Breast epithelium (tissue), 4 donors: ENCODE measurements at regions not wholly inside any gene's neighbourhood (a gene's known extent, or its start where the extent isn't known, plus 50 kb on each side); places are given as distances from the start of the nearest gene placed in this dataset.

Experiments used
- DNase-seq, 2 donors: peaks; one replicate each; pipeline ENCODE4 v3.0.0-alpha.2; 2019; ENCODE audit warnings: low spot score in 2 of 2
- H3K27ac ChIP-seq, 2 donors: fragments of 200-600 bp; sonication (generic) in 1 of 2; one replicate each; pipeline ENCODE4 v1.5.1; 2016 to 2019; ENCODE audit warnings: mild to moderate bottlenecking in 1 of 2
- H3K27me3 ChIP-seq, 2 donors: fragments of 200-600 bp; sonication (generic) in 1 of 2; one replicate each; pipeline versions ENCODE4 v1.5.1 to v1.6.0; 2017 to 2019; ENCODE audit warnings: control low read depth in 1 of 2, mild to moderate bottlenecking in 1 of 2
- H3K36me3 ChIP-seq: fragments of 200-600 bp; one replicate; pipeline ENCODE4 v1.5.1; 2019
- H3K4me1 ChIP-seq, 2 donors: fragments of 200-600 bp; sonication (generic); one replicate each; pipeline ENCODE4 v1.5.1; 2016 to 2019; ENCODE audit warnings: control low read depth in 1 of 2
- H3K4me3 ChIP-seq, 3 donors: fragments of 200-600 bp; sonication (generic); 1 replicate in 2 of 3; 2 replicates in 1 of 3; pipeline ENCODE4 v1.5.1; 2016 to 2019; ENCODE audit warnings: mild to moderate bottlenecking in 3 of 3, moderate library complexity in 2 of 3
- H3K9me3 ChIP-seq, 2 donors: fragments of 200-600 bp; sonication (generic) in 1 of 2; one replicate each; pipeline ENCODE4 v1.5.1; 2016 to 2019; ENCODE audit warnings: control low read depth in 1 of 2
- CTCF ChIP-seq, 3 donors: fragments of 450-650 bp; IDR thresholded peaks; one replicate each; pipeline ENCODE4 v1.5.1; 2016 to 2017; ENCODE audit warnings: antibody characterized with exemption in 3 of 3, mild to moderate bottlenecking in 3 of 3, moderate library complexity in 3 of 3
- POLR2A ChIP-seq: fragments of 450-650 bp; IDR thresholded peaks from one replicate; pipeline ENCODE4 v1.6.1; 2016; ENCODE audit warnings: antibody characterized with exemption, mild to moderate bottlenecking, moderate library complexity
- POLR2AphosphoS5 ChIP-seq, 3 donors: sonication (generic); formaldehyde crosslinking; IDR thresholded peaks; one replicate each; pipeline ENCODE4 v1.6.1; 2017; ENCODE audit warnings: antibody characterized with exemption in 3 of 3
- intact Hi-C: fragments of 100-400 bp; cut with DNase I; formaldehyde crosslinking; loops from one replicate; pipeline ENCODE4 v1.15.1; 2023; ENCODE audit warnings: low total_unique reads

DNA sequence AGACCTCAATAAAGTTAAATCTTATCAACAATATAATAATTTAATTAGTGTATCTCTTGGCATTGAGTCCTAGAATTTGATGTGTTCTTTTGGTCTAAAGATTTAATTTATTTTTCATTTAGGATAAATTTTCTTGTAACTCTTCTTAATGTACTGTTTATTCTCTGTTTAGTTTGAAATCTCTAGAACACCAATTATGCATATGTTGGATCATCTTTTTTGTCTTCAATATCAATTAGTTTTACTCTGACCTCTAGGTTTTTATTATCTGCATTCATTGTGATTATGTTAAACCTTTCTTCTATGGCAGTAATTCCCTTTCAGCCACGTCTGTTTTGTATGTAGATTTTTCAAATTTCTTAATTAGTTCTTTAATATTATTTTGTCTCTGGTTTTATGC is 93.8 kb upstream of the ARHGEF7 start:
- intact Hi-C loops: no loop called here
- TF ChIP-seq POLR2A (no peak), CTCF (IDR thresholded peaks at IDR 0.05) (no peak), POLR2AphosphoS5 (IDR thresholded peaks at IDR 0.05) (no peak)
- H3K27me3 ChIP-seq: no peaks in the 10 kb centered on the region
- no peaks in the 10 kb centered on the region for H3K36me3 ChIP-seq
- no peak for DNase-seq
- H3K4me3 ChIP-seq: no peak overlapping the region
- peaks cover 7 to 20% of the 10 kb centered on the region in 2 donors for H3K9me3 ChIP-seq
- H3K4me1 ChIP-seq: no peaks in the 10 kb centered on the region
- H3K27ac ChIP-seq: no peak overlapping the region

DNA sequence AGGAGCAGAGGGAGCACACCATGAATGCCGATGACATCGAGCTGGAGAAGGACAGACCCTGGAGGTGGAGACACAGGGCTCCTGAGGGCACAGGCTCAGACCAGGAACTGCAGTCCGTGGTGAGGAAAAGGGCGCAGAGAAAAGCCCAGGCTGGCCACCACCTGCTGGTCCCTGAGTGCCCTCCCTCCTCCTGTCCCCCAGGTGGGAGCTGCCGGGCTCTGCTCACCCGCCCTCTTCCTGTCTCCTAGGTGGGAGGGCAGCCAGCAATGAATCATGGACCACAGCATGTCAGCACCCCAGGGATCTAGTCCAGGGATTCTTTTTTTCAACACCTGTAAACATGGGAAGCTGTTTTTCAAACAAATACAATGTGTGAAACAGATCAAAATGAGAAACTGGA is 94.6 kb upstream of the ARHGEF7 start:
- no peak for TF ChIP-seq POLR2A
- no peak for TF ChIP-seq POLR2AphosphoS5 (IDR thresholded peaks at IDR 0.05)
- TF ChIP-seq CTCF (IDR thresholded peaks at IDR 0.05): no peak
- Histone ChIP-seq H3K4me1 (no peaks in the 10 kb centered on the region), H3K4me3 (no peak overlapping the region), H3K9me3 (peaks cover 7 to 20% of the 10 kb centered on the region in 2 donors), H3K27ac (no peak overlapping the region), H3K27me3 (no peaks in the 10 kb centered on the region), H3K36me3 (no peaks in the 10 kb centered on the region)
- no peak for DNase-seq
- intact Hi-C loops: no loop called here

DNA sequence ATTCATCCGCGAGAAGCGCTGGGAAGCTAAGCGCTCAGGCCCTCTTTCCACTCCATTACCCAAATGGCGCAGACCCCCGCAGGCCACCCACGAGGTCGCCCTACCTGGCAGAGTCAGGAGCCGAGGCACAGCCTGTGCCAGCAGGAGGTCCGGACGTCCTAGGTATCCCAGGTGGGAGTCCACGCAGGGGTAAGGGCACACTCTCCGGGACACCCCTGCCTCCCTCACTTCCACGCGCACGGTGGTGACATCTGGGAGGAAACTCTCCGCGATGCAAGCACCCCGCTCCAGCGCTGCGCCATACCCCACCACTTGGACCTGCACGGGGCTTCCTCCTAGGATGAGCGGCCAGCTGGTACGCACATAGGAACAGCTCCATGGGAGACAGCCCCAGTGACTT is 95.1 kb upstream of the ARHGEF7 start:
- H3K9me3 ChIP-seq: peaks cover 7 to 20% of the 10 kb centered on the region in 2 donors
- H3K36me3 ChIP-seq: no peaks in the 10 kb centered on the region
- no peak for DNase-seq
- H3K27me3 ChIP-seq: no peaks in the 10 kb centered on the region
- H3K27ac ChIP-seq: no peak overlapping the region
- H3K4me1 ChIP-seq: no peaks in the 10 kb centered on the region
- intact Hi-C loops: no loop called here
- H3K4me3 ChIP-seq: no peak overlapping the region
- TF ChIP-seq POLR2AphosphoS5 (IDR thresholded peaks at IDR 0.05): no peak
- TF ChIP-seq CTCF (IDR thresholded peaks at IDR 0.05): no peak
- TF ChIP-seq POLR2A: no peak

DNA sequence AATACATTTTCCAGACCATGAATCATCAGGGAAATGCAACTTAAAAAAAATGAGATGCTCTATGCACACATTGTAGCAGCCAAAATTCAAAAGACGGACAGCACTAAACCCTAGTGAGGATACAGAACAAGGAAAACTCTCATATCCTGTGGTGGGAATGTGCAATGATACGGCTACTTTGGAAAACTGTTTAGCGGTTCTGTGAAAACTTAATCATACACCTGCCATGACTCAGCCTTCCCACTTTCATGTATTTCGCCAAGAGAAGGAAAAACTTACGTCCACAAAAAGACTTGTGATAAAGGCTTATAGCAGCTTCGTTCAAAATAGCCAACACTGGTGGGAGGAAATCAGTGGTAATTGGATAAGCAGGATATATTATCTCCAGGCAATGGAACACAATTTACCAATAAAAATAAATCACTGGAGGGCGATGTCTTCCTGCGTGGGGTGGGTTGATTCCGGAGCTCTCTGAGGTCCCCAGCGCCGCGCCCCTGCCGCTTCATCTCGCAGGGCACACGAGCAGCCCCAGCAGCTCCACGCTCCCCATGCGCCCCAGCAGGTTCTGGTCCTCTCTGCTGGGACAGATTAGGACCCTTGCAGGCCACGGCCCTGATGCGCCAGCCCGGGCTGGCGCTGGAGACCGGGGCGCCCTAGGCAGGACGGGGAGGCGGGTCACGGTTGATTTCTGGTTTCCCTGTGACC is 97.2 kb upstream of the ARHGEF7 start:
- DNase-seq: no peak
- Histone ChIP-seq H3K27ac (no peak overlapping the region), H3K9me3 (peaks cover 7 to 20% of the 10 kb centered on the region in 2 donors), H3K4me3 (no peak overlapping the region), H3K27me3 (no peaks in the 10 kb centered on the region), H3K4me1 (no peaks in the 10 kb centered on the region), H3K36me3 (no peaks in the 10 kb centered on the region)
- TF ChIP-seq CTCF (IDR thresholded peaks at IDR 0.05) (no peak), POLR2AphosphoS5 (IDR thresholded peaks at IDR 0.05) (no peak), POLR2A (no peak)
- intact Hi-C loops: no loop called here

DNA sequence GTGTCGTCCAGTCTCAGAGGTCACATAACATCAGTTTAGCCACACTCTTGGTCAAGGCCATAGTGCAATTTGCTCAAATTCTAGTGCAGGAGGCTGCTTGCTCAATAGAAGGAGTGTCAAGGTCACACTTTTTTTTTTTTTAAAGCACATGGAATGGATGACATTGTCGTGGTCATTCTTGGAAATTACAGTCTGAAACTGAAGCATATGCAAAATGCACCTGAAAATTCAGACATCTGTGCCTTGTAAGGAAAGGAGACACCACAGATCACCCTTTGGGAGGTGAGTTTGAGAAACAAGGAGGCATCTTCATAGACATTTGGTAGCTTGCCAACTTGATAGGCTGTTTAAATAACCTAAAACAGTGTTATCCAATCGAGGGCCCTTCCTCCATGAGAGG is 98.3 kb upstream of the ANKRD10 start:
- H3K4me3 ChIP-seq: no peak overlapping the region
- intact Hi-C loops: loop anchor here (5.0 kb wide), 1 partner anchor 431 kb away; no protein-coding TSS in a partner anchor
- H3K36me3 ChIP-seq: no peaks in the 10 kb centered on the region
- no peaks in the 10 kb centered on the region for H3K4me1 ChIP-seq
- no peaks in the 10 kb centered on the region for H3K9me3 ChIP-seq
- DNase-seq: no peak
- no peak overlapping the region for H3K27ac ChIP-seq
- no peaks in the 10 kb centered on the region for H3K27me3 ChIP-seq
- TF ChIP-seq POLR2AphosphoS5 (IDR thresholded peaks at IDR 0.05) (no peak), CTCF (IDR thresholded peaks at IDR 0.05) (no peak), POLR2A (no peak)
